Germinal center (tissue), 1 donor: ENCODE measurements at regions not wholly inside any gene's neighbourhood (a gene's known extent, or its start where the extent isn't known, plus 50 kb on each side); places are given as distances from the start of the nearest gene placed in this dataset.
"Not testable (repeated sequence)": the region's sequence is repeated elsewhere in the genome, so short reads cannot be mapped to it uniquely, and the experiment has no call there.

Experiments used
- DNase-seq: peaks from one replicate; pipeline ENCODE4 v3.0.0; 2012; ENCODE audit warnings: mixed read lengths, low spot score

GRCh38 chr13:83730674-83731073 is 151.6 kb downstream of the SLITRK1 start:
- DNase-seq: no peak

GRCh38 chr13:83722443-83722842 is 159.8 kb downstream of the SLITRK1 start:
- DNase-seq: no peak

GRCh38 chr13:83716121-83716520 is 166.2 kb downstream of the SLITRK1 start:
- no peak for DNase-seq

GRCh38 chr13:83714236-83714635 is 168.0 kb downstream of the SLITRK1 start:
- DNase-seq: no peak

GRCh38 chr13:83710133-83710515 is 172.2 kb downstream of the SLITRK1 start:
- DNase-seq: no peak

- no peak for DNase-seq
These were observed 172.7 kb downstream of the SLITRK1 start for GRCh38 chr13:83709426-83710132.

GRCh38 chr13:83702021-83702420 is 180.3 kb downstream of the SLITRK1 start:
- DNase-seq: no peak

GRCh38 chr13:83692800-83693199 is 189.5 kb downstream of the SLITRK1 start:
- no peak for DNase-seq

- no peak for DNase-seq
These were observed 190.3 kb downstream of the SLITRK1 start for GRCh38 chr13:83691966-83692365.

GRCh38 chr13:83681547-83681946 is 200.7 kb downstream of the SLITRK1 start:
- no peak for DNase-seq

- DNase-seq: no peak
These were observed 204.3 kb downstream of the SLITRK1 start for GRCh38 chr13:83677985-83678384.

- no peak for DNase-seq
These were observed 209.7 kb downstream of the SLITRK1 start for GRCh38 chr13:83672612-83673011.

- no peak for DNase-seq
These were observed 214.7 kb downstream of the SLITRK1 start for GRCh38 chr13:83667606-83668005.

GRCh38 chr13:83666141-83666540 is 216.1 kb downstream of the SLITRK1 start:
- DNase-seq: no peak

- DNase-seq: no peak
These were observed 225.0 kb downstream of the SLITRK1 start for GRCh38 chr13:83657281-83657680.

- DNase-seq: not testable (repeated sequence)
These were observed 239.7 kb downstream of the SLITRK1 start for GRCh38 chr13:83642617-83643016.

GRCh38 chr13:83634601-83635000 is 247.7 kb downstream of the SLITRK1 start:
- no peak for DNase-seq

- no peak for DNase-seq
These were observed 248.5 kb downstream of the SLITRK1 start for GRCh38 chr13:83633746-83634145.

- no peak for DNase-seq
These were observed 259.9 kb downstream of the SLITRK1 start for GRCh38 chr13:83622422-83622784.

- no peak for DNase-seq
These were observed 260.4 kb downstream of the SLITRK1 start for GRCh38 chr13:83621765-83622421.

GRCh38 chr13:83620530-83621220 is 261.6 kb downstream of the SLITRK1 start:
- no peak for DNase-seq

- no peak for DNase-seq
These were observed 263.3 kb downstream of the SLITRK1 start for GRCh38 chr13:83618966-83619365.

GRCh38 chr13:83613524-83613923 is 268.8 kb downstream of the SLITRK1 start:
- no peak for DNase-seq
